Chondrocyte (in vitro differentiated cells): ENCODE measurements at regions not wholly inside any gene's neighbourhood (a gene's known extent, or its start where the extent isn't known, plus 50 kb on each side); places are given as distances from the start of the nearest gene placed in this dataset.

Experiments
- DNase-seq: peaks from one replicate; pipeline ENCODE4 v3.0.0; 2021; ENCODE audit warnings: mixed read lengths, low spot score
- H3K27ac Mint-ChIP-seq: one replicate; pipeline ENCODE4 v1.8.0; 2021; ENCODE audit warnings: mild to moderate bottlenecking, moderate library complexity, mixed read lengths; ENCODE audit not compliant: unreplicated experiment
- H3K27me3 Mint-ChIP-seq: 2 replicates; pipeline ENCODE4 v1.8.0; 2021; ENCODE audit warnings: low read depth, mixed read lengths
- H3K36me3 Mint-ChIP-seq: 2 replicates; pipeline ENCODE4 v1.8.0; 2021; ENCODE audit warnings: low read depth, mixed read lengths
- H3K4me1 Mint-ChIP-seq: 2 replicates; pipeline ENCODE4 v1.8.0; 2021; ENCODE audit warnings: low read depth, mild to moderate bottlenecking, mixed read lengths
- H3K4me3 Mint-ChIP-seq: one replicate; pipeline ENCODE4 v1.8.0; 2021; ENCODE audit warnings: mild to moderate bottlenecking, moderate library complexity, mixed read lengths; ENCODE audit not compliant: unreplicated experiment
- H3K9me3 Mint-ChIP-seq: 2 replicates; pipeline ENCODE4 v1.8.0; 2021; ENCODE audit warnings: low read depth, mixed read lengths
- TF ChIP-seq, protein P1 (sequence below): fragments of 200-600 bp; sonication (generic); IDR thresholded peaks from 2 replicates; pipeline ENCODE4 v1.5.0; 2021; ENCODE audit warnings: antibody characterized with exemption, mild to moderate bottlenecking, moderate library complexity

DNA sequence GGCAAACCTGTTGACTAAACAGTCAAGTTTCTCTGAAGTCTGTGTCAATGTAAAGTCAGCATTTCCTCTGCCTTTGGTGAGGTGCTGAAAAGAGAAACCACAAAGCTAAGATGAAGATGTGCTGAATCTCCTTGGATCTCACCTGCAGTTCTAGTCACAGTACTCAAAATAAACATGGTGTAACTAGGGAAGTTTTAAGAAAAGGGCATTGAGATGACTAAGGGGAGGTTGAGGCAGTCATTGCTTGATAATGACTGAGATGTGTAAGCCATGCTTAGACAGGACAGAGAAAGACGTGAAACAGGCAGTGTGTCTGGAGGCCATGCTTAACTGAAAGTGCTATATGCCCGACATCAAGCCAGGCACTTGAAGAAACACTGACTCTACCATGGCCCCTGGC is 1010.0 kb upstream of the CELF4 start:
- Mint-ChIP-seq H3K36me3 (no peaks in the 10 kb centered on the region), H3K4me3 (no peak overlapping the region), H3K27me3 (no peaks in the 10 kb centered on the region), H3K9me3 (peaks cover 8% of the 10 kb centered on the region), H3K27ac (no peak overlapping the region), H3K4me1 (no peaks in the 10 kb centered on the region)
- TF ChIP-seq, protein P1, sequence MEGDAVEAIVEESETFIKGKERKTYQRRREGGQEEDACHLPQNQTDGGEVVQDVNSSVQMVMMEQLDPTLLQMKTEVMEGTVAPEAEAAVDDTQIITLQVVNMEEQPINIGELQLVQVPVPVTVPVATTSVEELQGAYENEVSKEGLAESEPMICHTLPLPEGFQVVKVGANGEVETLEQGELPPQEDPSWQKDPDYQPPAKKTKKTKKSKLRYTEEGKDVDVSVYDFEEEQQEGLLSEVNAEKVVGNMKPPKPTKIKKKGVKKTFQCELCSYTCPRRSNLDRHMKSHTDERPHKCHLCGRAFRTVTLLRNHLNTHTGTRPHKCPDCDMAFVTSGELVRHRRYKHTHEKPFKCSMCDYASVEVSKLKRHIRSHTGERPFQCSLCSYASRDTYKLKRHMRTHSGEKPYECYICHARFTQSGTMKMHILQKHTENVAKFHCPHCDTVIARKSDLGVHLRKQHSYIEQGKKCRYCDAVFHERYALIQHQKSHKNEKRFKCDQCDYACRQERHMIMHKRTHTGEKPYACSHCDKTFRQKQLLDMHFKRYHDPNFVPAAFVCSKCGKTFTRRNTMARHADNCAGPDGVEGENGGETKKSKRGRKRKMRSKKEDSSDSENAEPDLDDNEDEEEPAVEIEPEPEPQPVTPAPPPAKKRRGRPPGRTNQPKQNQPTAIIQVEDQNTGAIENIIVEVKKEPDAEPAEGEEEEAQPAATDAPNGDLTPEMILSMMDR = no peak
- DNase-seq = no peak

DNA sequence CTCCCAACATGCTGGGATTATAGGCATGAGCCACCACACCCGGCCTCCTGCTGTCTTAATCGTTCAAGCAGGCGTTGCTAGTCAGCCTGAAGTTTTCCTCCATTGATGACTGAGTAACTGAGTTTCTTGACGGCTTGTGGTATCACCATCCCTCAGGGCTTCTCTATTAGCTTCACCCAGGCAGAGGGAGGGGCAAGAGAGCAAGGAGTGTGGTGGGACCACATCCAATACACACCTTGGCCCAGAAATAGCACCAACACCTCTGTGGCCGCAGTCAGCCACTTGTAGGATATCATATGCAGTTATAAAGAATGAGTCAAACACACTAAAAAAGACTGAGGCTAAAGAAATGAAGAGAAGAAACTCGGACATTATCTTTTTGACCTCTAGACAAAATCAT is 1009.4 kb upstream of the CELF4 start:
- TF ChIP-seq, protein P1 = no peak
- H3K4me1 Mint-ChIP-seq = no peaks in the 10 kb centered on the region
- H3K4me3 Mint-ChIP-seq = no peak overlapping the region
- H3K27me3 Mint-ChIP-seq = no peaks in the 10 kb centered on the region
- peaks cover 8% of the 10 kb centered on the region for H3K9me3 Mint-ChIP-seq
- no peak overlapping the region for H3K27ac Mint-ChIP-seq
- no peak for DNase-seq
- H3K36me3 Mint-ChIP-seq = no peaks in the 10 kb centered on the region

DNA sequence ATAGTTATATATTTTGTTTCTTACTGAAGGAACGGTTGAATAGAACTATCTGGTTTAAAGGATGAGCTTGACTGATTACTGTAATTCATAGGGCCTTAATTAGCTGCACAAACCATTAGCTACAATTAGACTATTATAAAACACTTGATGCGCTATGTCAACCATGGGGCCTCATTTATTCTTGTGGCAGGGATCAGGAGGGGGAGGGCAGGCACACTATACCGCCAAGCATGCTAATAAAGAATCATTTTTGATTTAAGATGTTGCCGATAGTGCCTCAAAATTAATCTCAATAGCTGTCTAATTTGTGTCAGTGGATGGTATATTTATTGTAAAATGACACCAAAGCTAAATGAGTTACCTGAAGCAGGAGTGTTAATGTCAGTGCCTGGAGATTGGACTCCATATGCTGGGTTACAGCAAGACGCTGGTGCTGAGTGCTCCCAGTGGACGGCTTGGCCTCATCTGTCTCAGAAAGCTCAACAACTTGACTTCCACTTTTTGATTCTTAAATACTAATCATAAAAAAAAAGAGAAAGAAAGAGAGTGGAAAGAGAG is 1007.0 kb upstream of the CELF4 start:
- Mint-ChIP-seq H3K36me3 (no peaks in the 10 kb centered on the region), H3K27me3 (no peaks in the 10 kb centered on the region), H3K4me3 (no peak overlapping the region), H3K9me3 (peaks cover 8% of the 10 kb centered on the region), H3K27ac (no peak overlapping the region), H3K4me1 (no peaks in the 10 kb centered on the region)
- TF ChIP-seq, protein P1 = no peak
- no peak for DNase-seq

DNA sequence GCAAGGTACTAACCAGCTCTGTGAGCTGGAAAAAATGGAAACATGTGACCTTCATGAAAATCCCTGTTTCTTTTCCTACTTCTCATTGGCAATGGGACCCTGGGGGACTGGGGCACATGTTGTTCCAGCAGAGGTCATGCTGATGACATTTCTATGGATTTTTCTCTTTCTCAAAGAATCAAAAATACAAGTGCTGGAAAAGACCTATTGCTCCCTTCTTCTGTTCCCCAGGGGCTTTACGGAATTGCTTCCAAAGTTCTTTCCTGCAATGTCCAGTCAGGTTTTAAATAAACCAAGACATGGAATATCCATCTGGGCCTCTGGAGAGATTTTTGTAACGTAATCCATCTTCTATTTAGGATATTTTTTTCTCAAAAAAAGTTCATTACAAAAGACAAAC is 1006.1 kb upstream of the CELF4 start:
- Mint-ChIP-seq H3K9me3 (peaks cover 17% of the 10 kb centered on the region), H3K27ac (no peak overlapping the region), H3K4me1 (no peaks in the 10 kb centered on the region), H3K27me3 (no peaks in the 10 kb centered on the region), H3K4me3 (no peak overlapping the region), H3K36me3 (no peaks in the 10 kb centered on the region)
- DNase-seq = no peak
- TF ChIP-seq, protein P1 = no peak

DNA sequence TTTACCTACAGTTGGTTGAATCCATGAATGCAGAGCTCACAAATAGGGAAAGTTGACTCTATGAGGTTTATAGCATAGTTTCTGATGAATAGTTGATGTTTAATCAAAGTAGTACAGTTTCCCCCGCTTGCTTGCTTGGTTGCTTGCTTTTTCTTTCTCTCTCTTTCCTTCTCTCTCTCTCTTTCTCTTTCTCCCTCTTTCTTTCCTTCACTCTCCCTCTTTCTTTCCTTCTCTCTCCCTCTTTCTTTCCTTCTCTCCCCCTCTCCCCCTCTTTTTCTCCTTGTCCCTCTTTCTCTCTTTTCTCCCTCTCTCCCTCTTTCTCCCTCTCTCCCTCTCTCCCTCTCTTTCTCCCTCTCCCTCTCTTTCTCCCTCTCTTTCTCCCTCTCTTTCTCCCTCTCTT is 999.9 kb upstream of the CELF4 start:
- no peak overlapping the region for H3K4me3 Mint-ChIP-seq
- TF ChIP-seq, protein P1 = no peak
- H3K4me1 Mint-ChIP-seq = no peaks in the 10 kb centered on the region
- no peaks in the 10 kb centered on the region for H3K36me3 Mint-ChIP-seq
- H3K9me3 Mint-ChIP-seq = peaks cover 32% of the 10 kb centered on the region
- no peak overlapping the region for H3K27ac Mint-ChIP-seq
- no peaks in the 10 kb centered on the region for H3K27me3 Mint-ChIP-seq
- no peak for DNase-seq
